T47D (cell line): ENCODE measurements at regions not wholly inside any gene's neighbourhood (a gene's known extent, or its start where the extent isn't known, plus 50 kb on each side); places are given as distances from the start of the nearest gene placed in this dataset.
A peak's percentile ranks its signal among the peaks of the same experiment; 100 is the strongest.
"Not testable (repeated sequence)": the region's sequence is repeated elsewhere in the genome, so short reads cannot be mapped to it uniquely, and the experiment has no call there.

Experiments
- DNase-seq, 2 experiments: peaks; one replicate each; pipeline versions ENCODE4 v3.0.0 to v3.0.0-alpha.2; 2011 to 2012; ENCODE audit warnings: low read depth in 1 of 2, low spot score in 1 of 2
- JUND ChIP-seq: IDR thresholded peaks from 2 replicates; pipeline ENCODE4 v1.6.1; 2012; ENCODE audit warnings: low read depth
- in situ Hi-C: cut with HindIII; loops from 2 replicates; pipeline ENCODE4 v1.10.0; 2016; ENCODE audit warnings: low sequenced_read_pairs, low pct_unique_long_range_greater_than_20kb

- in situ Hi-C loops, result no loop called here
- no peak for TF ChIP-seq JUND
- no peak for DNase-seq
Observed at GRCh38 chr10:37067576-37067975, 57.8 kb upstream of the ANKRD30A start.

GRCh38 chr10:37062296-37062695, 63.1 kb upstream of the ANKRD30A start:
- DNase-seq, in situ Hi-C loops: not testable (repeated sequence)

GRCh38 chr10:37057261-37057660, 68.1 kb upstream of the ANKRD30A start:
- DNase-seq, result no peak
- in situ Hi-C loops, result no loop called here
- no peak for TF ChIP-seq JUND

- in situ Hi-C loops, result no loop called here
- no peak for TF ChIP-seq JUND
Observed at GRCh38 chr10:37053476-37053875, 71.9 kb upstream of the ANKRD30A start.

GRCh38 chr10:37049982-37050381, 75.4 kb upstream of the ANKRD30A start:
- in situ Hi-C loops, DNase-seq: not testable (repeated sequence)

More at GRCh38 chr10:37053476-37053875, 71.9 kb upstream of the ANKRD30A start:
- DNase-seq, result no peak

GRCh38 chr10:37044319-37044718, 81.1 kb upstream of the ANKRD30A start:
- in situ Hi-C loops, DNase-seq: not testable (repeated sequence)

GRCh38 chr10:37035853-37036252, 89.5 kb upstream of the ANKRD30A start:
- DNase-seq, result no peak
- in situ Hi-C loops, result no loop called here
- no peak for TF ChIP-seq JUND

- in situ Hi-C loops, result no loop called here
- TF ChIP-seq JUND, result no peak
- no peak for DNase-seq
Observed at GRCh38 chr10:37015498-37015897, 109.9 kb upstream of the ANKRD30A start.

- in situ Hi-C loops, result no loop called here
- DNase-seq, result peak in 1 of 2 experiments; percentile 57
- no peak for TF ChIP-seq JUND
Observed at GRCh38 chr10:37010741-37011140, 114.7 kb upstream of the ANKRD30A start.

- in situ Hi-C loops, result not testable (repeated sequence)
- peak in 1 of 2 experiments; percentile 75 for DNase-seq
Observed at GRCh38 chr10:37008276-37008675, 117.1 kb upstream of the ANKRD30A start.

- in situ Hi-C loops, result no loop called here
- no peak for DNase-seq
- no peak for TF ChIP-seq JUND
Observed at GRCh38 chr10:37003126-37003525, 122.3 kb upstream of the ANKRD30A start.

GRCh38 chr10:36995806-36996205, 129.6 kb upstream of the ANKRD30A start:
- DNase-seq, result peak in 1 of 2 experiments; percentile 59
- in situ Hi-C loops, result not testable (repeated sequence)

- in situ Hi-C loops, result no loop called here
- no peak for DNase-seq
- TF ChIP-seq JUND, result no peak
Observed at GRCh38 chr10:36994886-36995285, 130.5 kb upstream of the ANKRD30A start.

GRCh38 chr10:36989233-36989632, 136.2 kb upstream of the ANKRD30A start:
- in situ Hi-C loops, result no loop called here
- DNase-seq, result no peak
- no peak for TF ChIP-seq JUND

GRCh38 chr10:36946598-36946997, 178.8 kb upstream of the ANKRD30A start:
- DNase-seq, result no peak
- in situ Hi-C loops, result no loop called here
- no peak for TF ChIP-seq JUND
